GM12891 (cell line): ENCODE measurements at regions not wholly inside any gene's neighbourhood (a gene's known extent, or its start where the extent isn't known, plus 50 kb on each side); places are given as distances from the start of the nearest gene placed in this dataset.

Source experiments
- POLR2A ChIP-seq: IDR thresholded peaks from 2 replicates; pipeline ENCODE4 v1.6.1; 2011; ENCODE audit warnings: low read depth, low read length, control low read depth
- POLR2AphosphoS5 ChIP-seq: IDR thresholded peaks from 2 replicates; pipeline ENCODE4 v1.6.1; 2011; ENCODE audit warnings: low read depth, low read length, control low read depth
- POU2F2 ChIP-seq: IDR thresholded peaks from 2 replicates; pipeline ENCODE4 v1.6.1; 2011; ENCODE audit warnings: low read depth, mild to moderate bottlenecking, control low read depth, low read length, moderate library complexity
- SPI1 ChIP-seq: IDR thresholded peaks from 2 replicates; pipeline ENCODE4 v1.6.1; 2011; ENCODE audit warnings: low read depth, low read length, control low read depth
- TAF1 ChIP-seq: IDR thresholded peaks from 2 replicates; pipeline ENCODE4 v1.6.1; 2011; ENCODE audit warnings: low read depth, low read length, control low read depth

- TF ChIP-seq SPI1 (no peak), POLR2A (no peak), TAF1 (no peak), POLR2AphosphoS5 (no peak), POU2F2 (no peak)
Observed at GRCh38 chr21:40964691-40965090, 117.7 kb upstream of the DSCAM start.
